ENCODE measurements at regions not wholly inside any gene's neighbourhood (a gene's known extent, or its start where the extent isn't known, plus 50 kb on each side); places are given as distances from the start of the nearest gene placed in this dataset.

DNA sequence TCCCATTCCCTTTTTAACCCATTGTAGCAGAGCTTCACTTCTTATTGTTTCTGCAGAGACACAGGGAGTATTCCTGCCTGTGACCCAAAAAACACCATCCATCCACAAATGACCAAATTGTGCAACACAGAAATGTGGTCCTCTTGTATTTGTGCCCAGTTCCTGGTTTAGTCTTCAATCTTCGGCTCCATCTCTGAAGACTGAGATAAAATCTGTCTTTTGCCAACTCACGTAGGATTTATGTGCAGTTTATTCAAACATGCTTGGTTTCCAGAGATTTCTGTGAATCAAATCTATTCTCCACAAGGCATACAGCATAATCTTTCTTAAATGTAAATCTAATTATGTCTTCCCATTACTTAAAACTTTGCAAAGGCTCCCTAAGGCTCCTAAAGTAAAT, 307.0 kb downstream of the AASDHPPT start:
- no peaks in the 10 kb centered on the region for H3K36me3 ChIP-seq (ENCODE audit: control insufficient read depth, insufficient read depth, low read length)
- no peaks in the 10 kb centered on the region for H3K27me3 ChIP-seq (ENCODE audit: control insufficient read depth, insufficient read depth, low read length)
- TF ChIP-seq EZH2 (IDR thresholded peaks at IDR 0.05; ENCODE audit: low read length, missing control alignments): no peak
- TF ChIP-seq, protein P1, sequence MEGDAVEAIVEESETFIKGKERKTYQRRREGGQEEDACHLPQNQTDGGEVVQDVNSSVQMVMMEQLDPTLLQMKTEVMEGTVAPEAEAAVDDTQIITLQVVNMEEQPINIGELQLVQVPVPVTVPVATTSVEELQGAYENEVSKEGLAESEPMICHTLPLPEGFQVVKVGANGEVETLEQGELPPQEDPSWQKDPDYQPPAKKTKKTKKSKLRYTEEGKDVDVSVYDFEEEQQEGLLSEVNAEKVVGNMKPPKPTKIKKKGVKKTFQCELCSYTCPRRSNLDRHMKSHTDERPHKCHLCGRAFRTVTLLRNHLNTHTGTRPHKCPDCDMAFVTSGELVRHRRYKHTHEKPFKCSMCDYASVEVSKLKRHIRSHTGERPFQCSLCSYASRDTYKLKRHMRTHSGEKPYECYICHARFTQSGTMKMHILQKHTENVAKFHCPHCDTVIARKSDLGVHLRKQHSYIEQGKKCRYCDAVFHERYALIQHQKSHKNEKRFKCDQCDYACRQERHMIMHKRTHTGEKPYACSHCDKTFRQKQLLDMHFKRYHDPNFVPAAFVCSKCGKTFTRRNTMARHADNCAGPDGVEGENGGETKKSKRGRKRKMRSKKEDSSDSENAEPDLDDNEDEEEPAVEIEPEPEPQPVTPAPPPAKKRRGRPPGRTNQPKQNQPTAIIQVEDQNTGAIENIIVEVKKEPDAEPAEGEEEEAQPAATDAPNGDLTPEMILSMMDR (conservative IDR thresholded peaks at IDR 0.05 in 1 of 2, IDR thresholded peaks at IDR 0.05 in 1 of 2; ENCODE audit: low read depth in 1 of 2, low read length in 2 of 2): no peak
- DNase-seq (ENCODE audit: low read depth in 2 of 2): no peak
- H2AFZ ChIP-seq (ENCODE audit: low read length): peak overlapping the region; percentile 54
- H4K20me1 ChIP-seq (ENCODE audit: control insufficient read depth, extremely low read depth, insufficient read depth, low read length): no peaks in the 10 kb centered on the region
- no peak overlapping the region for H3K4me2 ChIP-seq (ENCODE audit: extremely low read depth, insufficient read depth, low read length)
- H3K9ac ChIP-seq (ENCODE audit: insufficient read depth, low read length): no peak overlapping the region
- no peaks in the 10 kb centered on the region for H3K9me3 ChIP-seq (ENCODE audit: control insufficient read depth, insufficient read depth, low read depth, low read length)
- peaks cover 4% of the 10 kb centered on the region for H3K4me1 ChIP-seq (ENCODE audit: control insufficient read depth, extremely low read depth, insufficient read depth, low read length)
- no peaks in the 10 kb centered on the region for H3K79me2 ChIP-seq (ENCODE audit: control insufficient read depth, insufficient read depth, low read length)
- no peak overlapping the region for H3K4me3 ChIP-seq (replicated peaks in 1 of 4; ENCODE audit: control extremely low read depth in 1 of 4, insufficient read depth in 1 of 4, low read depth in 3 of 4, low read length in 4 of 4)
- H3K27ac ChIP-seq (ENCODE audit: insufficient read depth, low read length): no peak overlapping the region

DNA sequence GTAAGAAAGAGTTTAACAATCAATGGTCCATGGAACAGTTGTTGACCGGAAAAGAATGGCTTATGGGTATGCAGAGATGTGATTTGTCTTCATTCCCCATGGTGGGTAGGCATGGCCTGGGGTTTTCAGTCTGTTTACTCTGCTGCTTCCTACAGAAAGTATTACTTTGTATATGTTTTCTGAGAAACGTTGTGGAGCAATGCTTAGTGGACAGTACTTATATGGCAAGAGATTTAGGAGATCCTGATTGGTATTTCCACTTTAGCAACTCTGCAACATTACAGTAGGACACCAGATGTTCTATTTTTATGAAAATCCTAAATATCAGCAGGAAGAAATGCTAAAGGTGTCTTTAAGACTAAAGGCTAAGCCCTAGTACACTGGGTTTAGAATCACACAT, 309.1 kb downstream of the AASDHPPT start:
- H2AFZ ChIP-seq (ENCODE audit: low read length): no peak overlapping the region
- TF ChIP-seq, protein P1 (conservative IDR thresholded peaks at IDR 0.05 in 1 of 2, IDR thresholded peaks at IDR 0.05 in 1 of 2; ENCODE audit: low read depth in 1 of 2, low read length in 2 of 2): no peak
- TF ChIP-seq EZH2 (IDR thresholded peaks at IDR 0.05; ENCODE audit: low read length, missing control alignments): no peak
- H3K4me3 ChIP-seq (replicated peaks in 1 of 4; ENCODE audit: control extremely low read depth in 1 of 4, insufficient read depth in 1 of 4, low read depth in 3 of 4, low read length in 4 of 4): no peak overlapping the region
- H3K36me3 ChIP-seq (ENCODE audit: control insufficient read depth, insufficient read depth, low read length): no peaks in the 10 kb centered on the region
- no peaks in the 10 kb centered on the region for H3K9me3 ChIP-seq (ENCODE audit: control insufficient read depth, insufficient read depth, low read depth, low read length)
- no peak overlapping the region for H3K27ac ChIP-seq (ENCODE audit: insufficient read depth, low read length)
- H3K4me2 ChIP-seq (ENCODE audit: extremely low read depth, insufficient read depth, low read length): no peak overlapping the region
- H3K9ac ChIP-seq (ENCODE audit: insufficient read depth, low read length): no peak overlapping the region
- H4K20me1 ChIP-seq (ENCODE audit: control insufficient read depth, extremely low read depth, insufficient read depth, low read length): no peaks in the 10 kb centered on the region
- no peaks in the 10 kb centered on the region for H3K79me2 ChIP-seq (ENCODE audit: control insufficient read depth, insufficient read depth, low read length)
- H3K27me3 ChIP-seq (ENCODE audit: control insufficient read depth, insufficient read depth, low read length): no peaks in the 10 kb centered on the region
- DNase-seq (ENCODE audit: low read depth in 2 of 2): no peak
- H3K4me1 ChIP-seq (ENCODE audit: control insufficient read depth, extremely low read depth, insufficient read depth, low read length): peaks cover 15% of the 10 kb centered on the region

GRCh38 chr11:106389101-106389500, 311.6 kb downstream of the AASDHPPT start:
- peaks cover 16% of the 10 kb centered on the region for H3K4me1 ChIP-seq (ENCODE audit: control insufficient read depth, extremely low read depth, insufficient read depth, low read length)
- DNase-seq (ENCODE audit: low read depth in 2 of 2): peak; percentile 63 to 93
- no peaks in the 10 kb centered on the region for H3K79me2 ChIP-seq (ENCODE audit: control insufficient read depth, insufficient read depth, low read length)
- H2AFZ ChIP-seq (ENCODE audit: low read length): no peak overlapping the region
- no peaks in the 10 kb centered on the region for H3K36me3 ChIP-seq (ENCODE audit: control insufficient read depth, insufficient read depth, low read length)
- H4K20me1 ChIP-seq (ENCODE audit: control insufficient read depth, extremely low read depth, insufficient read depth, low read length): no peaks in the 10 kb centered on the region
- H3K9ac ChIP-seq (ENCODE audit: insufficient read depth, low read length): no peak overlapping the region
- no peaks in the 10 kb centered on the region for H3K27me3 ChIP-seq (ENCODE audit: control insufficient read depth, insufficient read depth, low read length)
- no peak overlapping the region for H3K4me2 ChIP-seq (ENCODE audit: extremely low read depth, insufficient read depth, low read length)
- H3K4me3 ChIP-seq (replicated peaks in 1 of 4; ENCODE audit: control extremely low read depth in 1 of 4, insufficient read depth in 1 of 4, low read depth in 3 of 4, low read length in 4 of 4): no peak overlapping the region
- TF ChIP-seq EZH2 (IDR thresholded peaks at IDR 0.05; ENCODE audit: low read length, missing control alignments): no peak
- TF ChIP-seq, protein P1 (conservative IDR thresholded peaks at IDR 0.05 in 1 of 2, IDR thresholded peaks at IDR 0.05 in 1 of 2; ENCODE audit: low read depth in 1 of 2, low read length in 2 of 2): no peak
- H3K9me3 ChIP-seq (ENCODE audit: control insufficient read depth, insufficient read depth, low read depth, low read length): no peaks in the 10 kb centered on the region
- no peak overlapping the region for H3K27ac ChIP-seq (ENCODE audit: insufficient read depth, low read length)
